ENCODE measurements at regions not wholly inside any gene's neighbourhood (a gene's known extent, or its start where the extent isn't known, plus 50 kb on each side); places are given as distances from the start of the nearest gene placed in this dataset.

DNA sequence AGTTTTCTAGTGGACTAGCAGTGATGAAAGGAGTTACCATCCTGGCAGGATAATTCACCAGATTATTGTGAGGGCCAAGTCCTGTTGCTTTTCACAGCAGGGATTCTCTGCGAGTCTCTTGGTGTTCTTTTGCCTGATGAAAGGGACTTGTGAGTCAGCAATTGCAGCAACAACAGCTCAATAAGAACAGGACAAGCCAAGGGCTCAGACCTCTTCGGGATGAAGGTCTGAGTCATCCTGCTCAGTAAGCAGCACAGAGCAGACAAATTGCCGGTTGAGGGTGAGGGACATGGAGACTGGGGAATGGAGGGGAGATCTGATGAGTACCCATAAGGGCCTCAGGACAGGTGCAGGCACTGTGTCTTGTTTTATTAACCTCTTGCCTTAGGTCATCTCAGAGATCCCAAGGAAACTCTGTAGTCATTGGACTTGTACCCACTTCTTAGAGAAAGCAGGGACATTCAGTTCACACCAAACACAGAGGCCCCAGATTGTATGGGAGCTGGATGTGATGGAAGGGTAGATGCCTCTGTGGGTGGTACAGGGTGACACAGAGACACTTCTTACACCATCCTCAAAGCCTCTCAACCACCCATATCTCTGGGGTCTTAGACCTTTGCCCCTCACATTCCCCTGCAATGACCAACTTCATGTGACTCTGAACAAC, 173.8 kb upstream of the TLE3 start:
- H3K36me3 ChIP-seq (ENCODE audit: control insufficient read depth in 2 of 4, insufficient read depth in 4 of 4, low read length in 3 of 4) = no peaks in the 10 kb centered on the region
- 0 out of 2 replicates have a peak overlapping the region, but pooled peaks have one; percentile 6 for H2BK12ac ChIP-seq (ENCODE audit: low read depth, low read length)
- peak overlapping the region in 1 of 2 experiments; percentile 16; a peak in 1 of 4 replicates for H3K4me2 ChIP-seq (ENCODE audit: insufficient read depth in 1 of 2, low read depth in 2 of 2, low read length in 2 of 2)
- POLR2A ChIA-PET (ENCODE audit: partially characterized antibody) = no interaction called here
- no peak overlapping the region for H4K91ac ChIP-seq (replicated peaks; ENCODE audit: insufficient read length, low read length)
- H3K79me1 ChIP-seq (ENCODE audit: low read depth, low read length) = peaks cover 3% of the 10 kb centered on the region; the same call in 1 of the 2 replicates
- H4K8ac ChIP-seq (ENCODE audit: extremely low read depth, insufficient read depth, low read length) = no peak overlapping the region
- H3K79me2 ChIP-seq (ENCODE audit: control insufficient read depth in 1 of 2, insufficient read depth in 2 of 2, low read length in 2 of 2) = no peaks in the 10 kb centered on the region
- H3K4me3 ChIP-seq (ENCODE audit: extremely low read depth in 1 of 4, insufficient read depth in 2 of 4, low read depth in 3 of 4, low read length in 4 of 4) = no peak overlapping the region
- CTCF ChIA-PET (ENCODE audit: partially characterized antibody) = interaction anchor here (0.5 to 1.7 kb wide), 5 partner anchors 12 to 444 kb away, joined by 3 to 6 read pairs (median 3); no protein-coding TSS in a partner anchor
- H4K5ac ChIP-seq (ENCODE audit: insufficient read length, low read depth, low read length) = no peak overlapping the region
- no peaks in the 10 kb centered on the region for H3K9me3 ChIP-seq (ENCODE audit: insufficient read depth in 2 of 2, low read depth in 1 of 2, low read length in 1 of 2)
- peaks cover 0 to 11% (median 6%) of the 10 kb centered on the region in 4 experiments; a peak in 5 of 7 replicates for H3K4me1 ChIP-seq (replicated peaks in 1 of 4; ENCODE audit: control insufficient read depth in 3 of 4, insufficient read depth in 4 of 4, low read length in 3 of 4)
- H2BK5ac ChIP-seq (ENCODE audit: low read depth, low read length) = 0 out of 2 replicates have a peak overlapping the region, but pooled peaks have one; percentile 35
- H3K23me2 ChIP-seq (ENCODE audit: low read depth, low read length) = no peaks in the 10 kb centered on the region
- FAIRE-seq (peak; percentile 32), DNase-seq (ENCODE audit: low read depth in 1 of 2, low spot score in 2 of 2) (peak in 1 of 2 experiments; percentile 33)
- no peak overlapping the region for H2BK120ac ChIP-seq (replicated peaks; ENCODE audit: low read depth, low read length)
- WGBS, 2 experiments (ENCODE audit: extremely low coverage in 1 of 2, insufficient coverage in 1 of 2, insufficient read length in 1 of 2, insufficient replicate concordance in 2 of 2, low coverage in 1 of 2, low lambda C conversion rate in 2 of 2, missing lambda C conversion rate in 1 of 2) = 49% methylated on average over 3 of the region's 3 CpGs; no CpG with 5 or more reads in 1 of the 2 experiments
- no peak overlapping the region for H3K14ac ChIP-seq (ENCODE audit: insufficient read length)
- no peak overlapping the region for H3K23ac ChIP-seq (ENCODE audit: insufficient read length)
- no peak overlapping the region for H3K27ac ChIP-seq (ENCODE audit: low read depth, low read length)
- H3K4ac ChIP-seq (replicated peaks; ENCODE audit: insufficient read length, low read depth, low read length) = no peak overlapping the region
- H3K9ac ChIP-seq (replicated peaks in 1 of 4; ENCODE audit: extremely low read depth in 1 of 4, low read depth in 3 of 4, low read length in 3 of 4) = no peak overlapping the region
- H2BK20ac ChIP-seq (ENCODE audit: low read length) = no peak overlapping the region
- no peak overlapping the region for H2AFZ ChIP-seq (ENCODE audit: low read length)
- H2AK5ac ChIP-seq (ENCODE audit: low read depth, low read length) = peak overlapping the region; percentile 90
- H3K18ac ChIP-seq (ENCODE audit: extremely low read depth, low read length) = peak overlapping the region; percentile 36; the same call in 1 of the 2 replicates
- no peak overlapping the region for H3K56ac ChIP-seq (replicated peaks; ENCODE audit: insufficient read length, low read depth, low read length)
- no peak overlapping the region for H2BK15ac ChIP-seq (ENCODE audit: low read length)
- no peaks in the 10 kb centered on the region for H3K27me3 ChIP-seq (replicated peaks in 1 of 4; ENCODE audit: control insufficient read depth in 3 of 4, extremely low read depth in 1 of 4, insufficient read depth in 3 of 4, low read length in 3 of 4)
- TF ChIP-seq CREB1 (IDR thresholded peaks at IDR 0.05) (no peak), JUND (IDR thresholded peaks at IDR 0.05; ENCODE audit: low read length) (0 out of 2 replicates have a peak, but pooled peaks have one; percentile 55), MAFK (IDR thresholded peaks at IDR 0.05; ENCODE audit: low read depth, low read length) (peak; percentile 84), TEAD4 (IDR thresholded peaks at IDR 0.05; ENCODE audit: low read depth, low read length) (no peak), BACH1 (IDR thresholded peaks at IDR 0.05; ENCODE audit: low read length) (peak; percentile 97)
- H4K20me1 ChIP-seq (replicated peaks in 1 of 2; ENCODE audit: control insufficient read depth in 1 of 2, insufficient read depth in 2 of 2, low read length in 2 of 2) = no peaks in the 10 kb centered on the region

Measured in H1 (cell line).